Upper lobe of right lung (tissue), 1 donor: ENCODE measurements at regions not wholly inside any gene's neighbourhood (a gene's known extent, or its start where the extent isn't known, plus 50 kb on each side); places are given as distances from the start of the nearest gene placed in this dataset.

Experiments used
- ATAC-seq: fragments of 200-7000 bp; cut with Tn5 transposase; one replicate; pipeline ENCODE4 v1.9.1; 2020; ENCODE audit warnings: mild to moderate bottlenecking, moderate library complexity
- DNase-seq: peaks from one replicate; pipeline ENCODE4 v3.0.0-alpha.2; 2020
- H3K27ac ChIP-seq: fragments of 200-600 bp; one replicate; pipeline ENCODE4 v1.8.0; 2022
- H3K27me3 ChIP-seq: fragments of 200-600 bp; one replicate; pipeline ENCODE4 v1.8.0; 2022; ENCODE audit warnings: mild to moderate bottlenecking
- H3K36me3 ChIP-seq: fragments of 200-600 bp; one replicate; pipeline ENCODE4 v1.8.0; 2022
- H3K4me1 ChIP-seq: fragments of 200-600 bp; one replicate; pipeline ENCODE4 v1.8.0; 2022
- H3K4me3 ChIP-seq: fragments of 200-600 bp; one replicate; pipeline ENCODE4 v1.8.0; 2022; ENCODE audit warnings: mild to moderate bottlenecking
- H3K9me3 ChIP-seq: fragments of 200-600 bp; one replicate; pipeline ENCODE4 v1.8.0; 2022
- CTCF ChIP-seq: fragments of 200-600 bp; IDR thresholded peaks from one replicate; pipeline ENCODE4 v1.8.0; 2022; ENCODE audit warnings: antibody characterized with exemption
- intact Hi-C: fragments of 100-400 bp; cut with DNase I; formaldehyde crosslinking; loops from one replicate; pipeline ENCODE4 v1.11.0; 2022
- donor health status: DM: no; HTN: yes; CAD: no; lungs with severe emphysema.

- no peak for TF ChIP-seq CTCF
- no peaks in the 10 kb centered on the region for H3K9me3 ChIP-seq
- no peaks in the 10 kb centered on the region for H3K27me3 ChIP-seq
- H3K4me3 ChIP-seq = no peak overlapping the region
- intact Hi-C loops = no loop called here
- no peaks in the 10 kb centered on the region for H3K36me3 ChIP-seq
- H3K27ac ChIP-seq = no peak overlapping the region
- DNase-seq (no peak), ATAC-seq (no peak)
- H3K4me1 ChIP-seq = no peaks in the 10 kb centered on the region
These were observed 245.6 kb upstream of the SATB1 start for GRCh38 chr3:18670759-18671158.

- Histone ChIP-seq H3K4me3 (no peak overlapping the region), H3K27ac (no peak overlapping the region), H3K36me3 (no peaks in the 10 kb centered on the region), H3K9me3 (no peaks in the 10 kb centered on the region), H3K4me1 (no peaks in the 10 kb centered on the region), H3K27me3 (no peaks in the 10 kb centered on the region)
- DNase-seq = no peak
- no peak for ATAC-seq
- no peak for TF ChIP-seq CTCF
- intact Hi-C loops = no loop called here
These were observed 244.2 kb upstream of the SATB1 start for GRCh38 chr3:18669374-18669773.

- Histone ChIP-seq H3K4me3 (no peak overlapping the region), H3K27me3 (no peaks in the 10 kb centered on the region), H3K9me3 (no peaks in the 10 kb centered on the region), H3K4me1 (no peaks in the 10 kb centered on the region), H3K36me3 (no peaks in the 10 kb centered on the region), H3K27ac (no peak overlapping the region)
- DNase-seq (no peak), ATAC-seq (no peak)
- intact Hi-C loops = no loop called here
- TF ChIP-seq CTCF = no peak
These were observed 242.4 kb upstream of the SATB1 start for GRCh38 chr3:18667552-18667951.

- DNase-seq (no peak), ATAC-seq (no peak)
- Histone ChIP-seq H3K27ac (no peak overlapping the region), H3K27me3 (no peaks in the 10 kb centered on the region), H3K36me3 (no peaks in the 10 kb centered on the region), H3K4me3 (no peak overlapping the region), H3K4me1 (no peaks in the 10 kb centered on the region), H3K9me3 (no peaks in the 10 kb centered on the region)
- TF ChIP-seq CTCF = no peak
- intact Hi-C loops = no loop called here
These were observed 241.5 kb upstream of the SATB1 start for GRCh38 chr3:18666655-18667054.

GRCh38 chr3:18660059-18660458, 234.9 kb upstream of the SATB1 start:
- DNase-seq = no peak
- H3K27ac ChIP-seq = no peak overlapping the region
- intact Hi-C loops = no loop called here
- no peaks in the 10 kb centered on the region for H3K9me3 ChIP-seq
- no peaks in the 10 kb centered on the region for H3K4me1 ChIP-seq
- no peak for ATAC-seq
- no peak for TF ChIP-seq CTCF
- no peaks in the 10 kb centered on the region for H3K36me3 ChIP-seq
- H3K27me3 ChIP-seq = no peaks in the 10 kb centered on the region
- no peak overlapping the region for H3K4me3 ChIP-seq
